ENCODE measurements at regions not wholly inside any gene's neighbourhood (a gene's known extent, or its start where the extent isn't known, plus 50 kb on each side); places are given as distances from the start of the nearest gene placed in this dataset.

DNA sequence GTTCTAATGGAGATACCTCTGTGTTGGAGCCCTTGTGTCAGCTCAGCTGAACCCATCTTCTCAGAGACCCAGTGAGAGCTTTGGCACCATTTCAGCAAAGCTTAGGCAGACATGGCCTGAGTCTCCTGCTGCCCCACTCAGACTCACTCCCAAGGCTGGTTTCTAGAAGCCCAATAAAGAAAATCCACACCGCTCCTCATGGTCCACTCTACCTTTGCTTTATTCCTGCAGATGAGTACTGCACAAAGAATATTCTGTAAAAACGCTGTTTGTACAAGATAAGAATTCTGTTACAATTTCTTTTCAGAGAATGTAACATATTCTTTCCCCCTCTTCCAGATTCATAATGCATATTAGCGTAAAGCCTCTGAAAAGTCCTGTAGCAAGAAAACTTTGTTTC is 129.3 kb downstream of the C5orf15 start:
- TF ChIP-seq, protein P1, sequence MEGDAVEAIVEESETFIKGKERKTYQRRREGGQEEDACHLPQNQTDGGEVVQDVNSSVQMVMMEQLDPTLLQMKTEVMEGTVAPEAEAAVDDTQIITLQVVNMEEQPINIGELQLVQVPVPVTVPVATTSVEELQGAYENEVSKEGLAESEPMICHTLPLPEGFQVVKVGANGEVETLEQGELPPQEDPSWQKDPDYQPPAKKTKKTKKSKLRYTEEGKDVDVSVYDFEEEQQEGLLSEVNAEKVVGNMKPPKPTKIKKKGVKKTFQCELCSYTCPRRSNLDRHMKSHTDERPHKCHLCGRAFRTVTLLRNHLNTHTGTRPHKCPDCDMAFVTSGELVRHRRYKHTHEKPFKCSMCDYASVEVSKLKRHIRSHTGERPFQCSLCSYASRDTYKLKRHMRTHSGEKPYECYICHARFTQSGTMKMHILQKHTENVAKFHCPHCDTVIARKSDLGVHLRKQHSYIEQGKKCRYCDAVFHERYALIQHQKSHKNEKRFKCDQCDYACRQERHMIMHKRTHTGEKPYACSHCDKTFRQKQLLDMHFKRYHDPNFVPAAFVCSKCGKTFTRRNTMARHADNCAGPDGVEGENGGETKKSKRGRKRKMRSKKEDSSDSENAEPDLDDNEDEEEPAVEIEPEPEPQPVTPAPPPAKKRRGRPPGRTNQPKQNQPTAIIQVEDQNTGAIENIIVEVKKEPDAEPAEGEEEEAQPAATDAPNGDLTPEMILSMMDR (IDR thresholded peaks at IDR 0.05): no peak
- TF ChIP-seq ZFX (IDR thresholded peaks at IDR 0.05; ENCODE audit: borderline replicate concordance): no peak
